HEK293T (cell line): ENCODE measurements at regions not wholly inside any gene's neighbourhood (a gene's known extent, or its start where the extent isn't known, plus 50 kb on each side); places are given as distances from the start of the nearest gene placed in this dataset.

ENCODE experiments used
- CTCF ChIA-PET: fragments of 350-600 bp; formaldehyde crosslinking; extraction: SDS; loops from one replicate; lab custom pipeline; 2021; ENCODE audit warnings: antibody characterized with exemption, inconsistent platforms; lab: Yijun Ruan, JAX
- POLR2A ChIA-PET: fragments of 350-600 bp; formaldehyde crosslinking; extraction: SDS; loops from one replicate; lab custom pipeline; 2020; ENCODE audit warnings: antibody characterized with exemption, inconsistent platforms; lab: Yijun Ruan, JAX
- DNase-seq: peaks from one replicate; pipeline ENCODE4 v3.0.0; 2012; ENCODE audit warnings: mixed read lengths; ENCODE audit errors: extremely low spot score
- ARNT ChIP-seq: fragments of 450-650 bp; IDR thresholded peaks from 2 replicates; pipeline ENCODE4 v1.6.1; 2017; ENCODE audit warnings: mild to moderate bottlenecking
- BHLHE40 ChIP-seq: fragments of 450-650 bp; IDR thresholded peaks from 2 replicates; pipeline ENCODE4 v1.6.1; 2016; ENCODE audit warnings: mild to moderate bottlenecking, moderate library complexity, borderline replicate concordance
- CTBP1 ChIP-seq: fragments of 450-650 bp; IDR thresholded peaks from 2 replicates; pipeline ENCODE4 v1.6.1; 2016; ENCODE audit warnings: borderline replicate concordance
- ELF4 ChIP-seq: fragments of 450-650 bp; IDR thresholded peaks from 2 replicates; pipeline ENCODE4 v1.6.1; 2017; ENCODE audit warnings: antibody characterized with exemption
- FOXA1 ChIP-seq: fragments of 450-650 bp; IDR thresholded peaks from 2 replicates; pipeline ENCODE4 v1.6.1; 2016; ENCODE audit warnings: mild to moderate bottlenecking
- FOXK2 ChIP-seq: fragments of 450-650 bp; IDR thresholded peaks from 2 replicates; pipeline ENCODE4 v1.6.1; 2016; ENCODE audit warnings: mild to moderate bottlenecking
- FOXM1 ChIP-seq: fragments of 450-650 bp; IDR thresholded peaks from 2 replicates; pipeline ENCODE4 v1.6.1; 2017; ENCODE audit warnings: mild to moderate bottlenecking, borderline replicate concordance
- HDGF ChIP-seq: fragments of 450-650 bp; IDR thresholded peaks from 2 replicates; pipeline ENCODE4 v1.6.1; 2017; ENCODE audit warnings: antibody characterized with exemption, borderline replicate concordance
- L3MBTL2 ChIP-seq: fragments of 450-650 bp; conservative IDR thresholded peaks from 2 replicates; pipeline ENCODE4 v1.6.1; 2016; ENCODE audit warnings: mild to moderate bottlenecking
- LEF1 ChIP-seq: fragments of 450-650 bp; IDR thresholded peaks from 2 replicates; pipeline ENCODE4 v1.6.1; 2017; ENCODE audit warnings: mild to moderate bottlenecking, borderline replicate concordance
- NFRKB ChIP-seq: fragments of 450-650 bp; IDR thresholded peaks from 2 replicates; pipeline ENCODE4 v1.6.1; 2016; ENCODE audit warnings: mild to moderate bottlenecking, moderate library complexity
- PKNOX1 ChIP-seq: fragments of 450-650 bp; IDR thresholded peaks from 2 replicates; pipeline ENCODE4 v1.6.1; 2016
- SP1 ChIP-seq: fragments of 450-650 bp; IDR thresholded peaks from 2 replicates; pipeline ENCODE4 v1.6.1; 2017
- SUZ12 ChIP-seq: fragments of 450-650 bp; IDR thresholded peaks from 2 replicates; pipeline ENCODE4 v1.6.1; 2016; ENCODE audit warnings: mild to moderate bottlenecking
- TARDBP ChIP-seq: fragments of 450-650 bp; IDR thresholded peaks from 2 replicates; pipeline ENCODE4 v1.6.1; 2016
- ZNF384 ChIP-seq: fragments of 450-650 bp; IDR thresholded peaks from 2 replicates; pipeline ENCODE4 v1.6.1; 2016

DNA sequence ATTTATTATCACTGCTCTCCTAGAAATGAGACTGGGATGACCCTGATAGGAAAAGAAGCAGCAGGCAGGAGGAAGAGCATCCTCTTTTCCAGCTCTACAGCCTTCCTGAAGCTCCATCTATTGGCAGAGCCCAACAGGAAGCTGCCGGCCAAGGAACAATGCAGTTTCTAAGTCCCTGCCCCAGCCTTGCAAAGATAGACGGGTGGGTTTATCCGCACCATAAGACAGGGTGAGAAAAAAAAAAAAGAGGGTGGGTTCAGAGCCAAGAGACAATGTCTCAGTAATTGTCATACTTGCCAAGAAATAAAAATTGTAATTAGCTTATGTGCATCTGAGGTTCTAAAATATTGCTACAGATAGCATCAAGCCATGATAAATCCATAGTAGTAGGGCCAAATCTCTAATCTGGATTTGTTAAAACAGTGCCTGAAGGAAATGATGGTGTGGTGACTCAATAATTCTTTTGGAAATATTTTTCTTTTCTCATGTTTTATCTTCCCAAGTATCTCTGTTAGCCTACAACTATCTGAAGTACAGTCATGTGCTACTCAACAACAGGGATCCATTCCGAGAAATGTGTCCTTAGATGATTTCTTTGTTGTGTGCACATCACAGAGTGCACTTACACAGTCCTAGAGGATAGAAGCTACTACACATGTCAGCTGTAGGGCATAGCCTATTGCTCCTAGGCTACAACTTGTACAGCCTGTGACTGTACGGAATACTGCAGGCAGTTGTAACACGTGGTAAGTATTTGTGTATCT is 242.9 kb upstream of the CXCL12 start:
- TF ChIP-seq SP1 (no peak), CTBP1 (no peak), TARDBP (no peak), FOXK2 (no peak), LEF1 (no peak), HDGF (no peak), NFRKB (no peak), ELF4 (no peak), BHLHE40 (no peak)
- POLR2A ChIA-PET, result no interaction called here
- DNase-seq, result no peak
- CTCF ChIA-PET, result interaction anchor here (0.5 kb wide), 1 partner anchor 231 kb away, joined by 4 read pairs; no protein-coding TSS in a partner anchor

DNA sequence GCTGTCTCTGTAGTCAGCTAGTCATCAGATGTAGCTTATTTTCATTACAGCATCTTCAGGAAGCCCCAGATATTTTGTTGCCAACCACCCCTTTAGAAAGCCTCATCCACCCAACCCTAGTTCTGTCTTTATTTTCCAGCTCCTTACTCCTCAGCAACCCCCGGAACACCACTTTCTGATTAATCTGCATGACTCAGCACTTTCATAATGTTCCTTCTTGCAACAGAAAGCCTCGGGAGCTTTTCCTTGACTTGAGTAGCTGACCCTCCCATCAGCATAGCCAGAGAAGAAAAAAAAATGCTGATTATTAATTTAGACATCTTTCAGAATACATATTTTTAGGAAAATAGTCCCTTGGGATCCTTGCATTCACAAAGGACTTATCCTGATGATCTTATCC is 244.0 kb upstream of the CXCL12 start:
- DNase-seq, result no peak
- ChIA-PET CTCF (no interaction called here), POLR2A (no interaction called here)
- TF ChIP-seq BHLHE40, result no peak
- no peak for TF ChIP-seq ARNT
- TF ChIP-seq CTBP1, result no peak
- no peak for TF ChIP-seq FOXA1
- TF ChIP-seq TARDBP, result no peak
- no peak for TF ChIP-seq PKNOX1
- no peak for TF ChIP-seq LEF1
- TF ChIP-seq SP1, result no peak
- TF ChIP-seq NFRKB, result no peak
- no peak for TF ChIP-seq ZNF384
- no peak for TF ChIP-seq FOXM1

DNA sequence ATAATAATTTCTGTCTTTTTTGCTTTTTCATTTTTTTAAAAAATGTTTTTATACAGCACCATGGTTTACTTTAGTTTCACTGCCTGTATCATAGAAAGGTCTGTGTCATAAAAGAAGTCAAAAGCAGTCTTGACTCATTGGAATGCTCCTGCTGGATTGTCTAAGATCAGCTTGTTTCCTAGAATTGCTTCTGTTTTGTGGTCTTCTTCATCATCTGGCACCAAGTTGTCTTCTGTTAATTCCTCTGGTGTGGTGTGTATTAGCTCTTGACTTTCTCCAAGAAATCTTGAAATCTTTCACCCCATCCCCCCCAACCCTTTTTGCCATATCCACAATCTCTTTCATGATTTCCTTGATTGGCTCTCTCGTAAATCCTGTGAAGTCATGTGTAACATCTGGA is 250.3 kb upstream of the CXCL12 start:
- ChIA-PET CTCF (no interaction called here), POLR2A (no interaction called here)
- TF ChIP-seq FOXA1 (no peak), TARDBP (no peak), CTBP1 (no peak), FOXK2 (no peak), HDGF (no peak), NFRKB (no peak), PKNOX1 (no peak), L3MBTL2 (no peak), LEF1 (no peak), ELF4 (no peak), ARNT (no peak), ZNF384 (no peak), FOXM1 (no peak), SP1 (no peak), SUZ12 (no peak), BHLHE40 (no peak)
- no peak for DNase-seq

DNA sequence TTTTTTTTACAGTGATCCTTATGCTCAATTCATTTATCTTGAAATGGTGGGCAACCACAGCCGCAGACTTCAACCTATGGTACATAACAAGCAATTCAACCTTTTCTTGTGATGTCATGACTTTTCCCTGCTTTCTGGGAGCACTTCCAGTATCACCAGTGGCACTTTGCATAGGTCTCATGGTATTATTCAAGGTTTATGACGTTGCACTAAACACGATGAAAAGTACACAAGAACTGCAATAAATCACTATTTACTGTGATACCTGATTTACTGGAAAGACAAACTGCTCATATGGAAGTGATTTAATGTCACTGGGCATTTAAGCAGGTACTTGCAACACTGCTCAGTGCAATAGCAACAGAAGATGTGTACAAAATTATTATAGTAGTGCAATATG is 251.7 kb upstream of the CXCL12 start:
- ChIA-PET POLR2A (no interaction called here), CTCF (interaction anchor here (0.5 kb wide), 1 partner anchor 18 kb away, joined by 3 read pairs; no protein-coding TSS in a partner anchor)
- no peak for DNase-seq
- TF ChIP-seq NFRKB (no peak), HDGF (no peak), SUZ12 (no peak), FOXK2 (no peak), BHLHE40 (no peak), PKNOX1 (peak; percentile 89), ELF4 (no peak), TARDBP (no peak), FOXA1 (peak; percentile 69)

GRCh38 chr10:44640429-44640828 is 255.5 kb upstream of the CXCL12 start:
- TF ChIP-seq NFRKB, result no peak
- no peak for TF ChIP-seq ELF4
- TF ChIP-seq FOXK2, result no peak
- no peak for TF ChIP-seq BHLHE40
- TF ChIP-seq ZNF384, result no peak
- TF ChIP-seq FOXM1, result no peak
- no peak for TF ChIP-seq SUZ12
- no peak for TF ChIP-seq CTBP1
- TF ChIP-seq LEF1, result no peak
- no peak for TF ChIP-seq HDGF
- TF ChIP-seq ARNT, result no peak
- no peak for TF ChIP-seq SP1
- no peak for TF ChIP-seq TARDBP
- no peak for TF ChIP-seq FOXA1
- TF ChIP-seq L3MBTL2, result no peak
- ChIA-PET CTCF (no interaction called here), POLR2A (no interaction called here)
- no peak for DNase-seq

- TF ChIP-seq SUZ12 (no peak), NFRKB (no peak), FOXM1 (no peak), FOXK2 (no peak), HDGF (no peak), ELF4 (no peak), TARDBP (no peak), BHLHE40 (no peak), LEF1 (no peak), FOXA1 (no peak), ZNF384 (no peak), CTBP1 (no peak), ARNT (no peak), PKNOX1 (no peak), L3MBTL2 (no peak)
- CTCF ChIA-PET, result no interaction called here
- DNase-seq, result no peak
- POLR2A ChIA-PET, result no interaction called here
Observed at GRCh38 chr10:44647473-44647872, 262.6 kb upstream of the CXCL12 start.
